GM18909 (cell line): ENCODE measurements at regions not wholly inside any gene's neighbourhood (a gene's known extent, or its start where the extent isn't known, plus 50 kb on each side); places are given as distances from the start of the nearest gene placed in this dataset.

Experiments used
- ATAC-seq: cut with Tn5 transposase; IDR thresholded peaks from one replicate; pipeline ENCODE4 v1.9.1; 2021; ENCODE audit warnings: mild to moderate bottlenecking; ENCODE audit not compliant: unreplicated experiment, poor library complexity

DNA sequence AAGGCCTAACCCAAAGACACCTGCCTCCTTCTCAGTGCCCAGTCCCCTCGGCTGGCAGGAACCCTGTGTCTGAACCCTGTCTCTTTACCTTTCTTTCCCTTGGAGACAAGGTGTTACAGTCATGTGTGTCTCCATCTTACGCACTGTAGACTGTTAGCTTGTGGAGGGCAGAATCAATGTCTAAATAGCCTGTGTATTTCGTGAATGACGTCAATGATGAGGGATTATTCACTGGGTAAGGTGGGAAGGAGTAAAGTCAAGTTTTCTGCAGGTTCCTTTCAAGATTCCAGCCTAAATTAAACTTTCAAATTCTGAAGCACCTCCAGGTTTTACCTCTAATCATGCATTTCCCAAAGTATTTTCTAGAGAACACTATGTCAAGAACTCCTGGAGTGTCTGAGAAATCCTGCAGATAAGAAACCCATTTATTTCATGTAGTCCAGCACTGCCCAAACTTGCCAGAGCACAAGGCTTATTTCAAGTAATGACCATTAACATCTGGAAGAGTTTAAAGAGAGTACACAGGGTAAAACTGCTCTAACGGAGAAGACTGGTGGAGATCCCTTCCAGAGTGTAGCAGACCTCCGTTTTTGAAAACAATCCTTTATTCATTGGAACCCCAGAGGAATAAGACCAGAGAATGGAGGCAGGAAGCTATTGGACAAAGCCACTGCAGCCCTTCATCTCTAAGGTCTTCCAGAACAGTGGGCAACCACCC lies 72.8 kb downstream of the KCNF1 start:
- no peak for ATAC-seq

- no peak for ATAC-seq
Observed at GRCh38 chr2:10985260-10985659, 73.5 kb downstream of the KCNF1 start.

- ATAC-seq, result no peak
Observed at GRCh38 chr2:10985901-10986535, 74.3 kb downstream of the KCNF1 start.

GRCh38 chr2:10987439-10987838 lies 75.7 kb downstream of the KCNF1 start:
- no peak for ATAC-seq

GRCh38 chr2:10987861-10988260 lies 76.1 kb downstream of the KCNF1 start:
- no peak for ATAC-seq

- no peak for ATAC-seq
Observed at GRCh38 chr2:10989151-10989550, 77.4 kb downstream of the KCNF1 start.

GRCh38 chr2:10989782-10990181 lies 78.0 kb downstream of the KCNF1 start:
- no peak for ATAC-seq

GRCh38 chr2:10990561-10991111 lies 78.9 kb downstream of the KCNF1 start:
- no peak for ATAC-seq

DNA sequence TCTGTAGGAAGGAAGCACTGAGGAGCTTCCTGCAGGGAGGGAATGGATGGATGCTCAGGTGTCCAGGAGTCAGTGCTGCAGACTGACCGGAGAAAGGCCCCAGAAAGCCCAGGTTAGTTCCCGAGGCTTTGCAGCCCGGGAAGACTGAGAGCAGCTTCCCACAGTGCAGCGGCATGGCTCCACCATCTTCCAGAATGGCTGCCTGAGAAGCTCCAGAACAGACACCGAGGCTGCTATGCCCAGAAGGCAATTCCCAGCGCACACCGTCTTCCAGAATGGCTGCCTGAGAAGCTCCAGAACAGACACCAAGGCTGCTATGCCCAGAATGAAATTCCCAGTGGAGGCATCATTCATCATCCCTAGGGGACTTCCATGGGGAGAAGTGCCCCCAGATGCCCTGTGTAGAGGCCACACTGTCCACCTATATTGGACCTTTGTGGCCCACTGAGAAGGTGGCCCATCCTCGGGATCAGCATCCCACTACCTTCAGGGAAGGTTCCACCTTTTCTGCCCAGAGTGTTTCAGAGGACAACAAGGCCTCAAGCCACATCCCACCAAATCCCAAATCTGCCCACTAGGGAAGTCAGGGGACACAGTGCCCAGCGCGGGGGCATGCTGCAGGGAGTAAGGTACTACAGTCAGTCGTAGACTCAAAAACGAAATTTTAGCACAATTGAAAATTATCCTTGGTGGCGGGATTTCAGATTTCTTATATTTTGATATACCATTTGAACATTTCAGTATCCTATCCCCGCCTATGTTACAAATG lies 80.5 kb downstream of the KCNF1 start:
- no peak for ATAC-seq

DNA sequence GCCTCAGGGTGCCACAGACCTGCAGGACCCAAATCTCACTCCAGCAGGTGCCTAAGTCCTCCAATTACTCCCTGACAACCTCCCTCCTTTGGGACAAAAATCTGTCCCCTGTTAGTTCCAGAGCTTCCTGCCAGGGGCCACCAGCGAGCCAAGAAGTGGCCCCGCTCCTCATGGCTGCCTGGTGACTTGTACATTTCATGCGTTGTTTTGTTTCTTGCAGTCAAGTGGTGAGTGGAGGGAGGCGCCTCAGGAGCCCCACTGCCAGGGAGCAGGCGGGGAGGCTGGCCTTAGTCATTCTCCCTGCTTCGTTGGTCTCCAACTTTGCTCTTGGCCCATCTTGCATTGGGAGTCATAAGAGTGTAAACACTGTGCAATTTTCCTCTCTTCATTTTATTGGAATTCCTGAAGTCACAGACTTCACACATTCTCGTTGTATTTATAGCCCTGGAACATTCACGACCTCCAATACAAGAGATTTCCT lies 81.3 kb downstream of the KCNF1 start:
- ATAC-seq, result no peak

GRCh38 chr2:10995366-10995970 lies 83.7 kb downstream of the KCNF1 start:
- ATAC-seq, result no peak

GRCh38 chr2:11004199-11004598 lies 92.5 kb downstream of the KCNF1 start:
- ATAC-seq, result no peak

- ATAC-seq, result no peak
Observed at GRCh38 chr2:11005032-11005431, 93.3 kb downstream of the KCNF1 start.

DNA sequence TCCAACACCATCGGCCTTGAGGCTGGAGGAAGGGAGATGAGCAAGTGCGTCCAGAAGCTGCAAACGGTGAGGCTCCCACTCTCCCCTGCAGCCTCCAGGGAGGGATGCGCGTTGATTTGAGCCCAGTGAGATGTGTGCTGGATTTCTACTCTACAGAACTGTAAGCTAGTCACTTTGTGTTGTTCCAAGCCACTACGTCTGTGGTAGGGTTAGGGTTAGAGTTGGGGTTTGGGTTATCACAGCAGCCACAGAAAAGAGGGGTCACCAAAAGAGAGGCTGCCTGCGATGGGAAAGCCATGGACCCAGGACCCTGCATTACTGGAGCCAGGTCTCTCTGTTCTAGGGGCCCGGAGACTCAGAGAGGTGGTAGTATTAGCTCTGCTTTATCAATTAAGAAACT lies 94.5 kb downstream of the KCNF1 start:
- ATAC-seq, result no peak

GRCh38 chr2:11007331-11008264 lies 95.9 kb downstream of the KCNF1 start:
- no peak for ATAC-seq

- no peak for ATAC-seq
Observed at GRCh38 chr2:11008773-11009172, 97.0 kb downstream of the KCNF1 start.

GRCh38 chr2:11009176-11009575 lies 97.4 kb downstream of the KCNF1 start:
- ATAC-seq, result no peak

- no peak for ATAC-seq
Observed at GRCh38 chr2:11009891-11010290, 98.2 kb downstream of the KCNF1 start.

DNA sequence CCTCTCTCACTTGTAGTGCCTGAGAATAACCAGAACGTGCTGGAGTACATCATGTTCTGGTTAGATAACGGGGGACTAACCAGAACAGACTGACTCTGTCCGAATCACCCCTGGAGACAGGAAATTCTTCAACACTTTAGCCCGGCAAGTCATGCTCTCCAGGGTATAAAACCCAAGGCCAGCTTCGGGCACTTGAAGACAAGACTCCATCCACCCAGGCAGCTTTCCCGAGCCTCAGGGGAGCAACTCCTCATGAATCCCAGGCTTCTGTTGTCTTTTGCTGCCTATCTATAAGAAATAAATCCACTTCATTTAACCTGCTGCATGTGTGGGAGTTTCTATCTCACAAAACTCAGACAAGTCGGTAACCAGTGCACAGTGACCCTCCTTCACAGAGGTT lies 99.6 kb downstream of the KCNF1 start:
- ATAC-seq, result no peak
